H7 (cell line): ENCODE measurements at regions not wholly inside any gene's neighbourhood (a gene's known extent, or its start where the extent isn't known, plus 50 kb on each side); places are given as distances from the start of the nearest gene placed in this dataset.
A peak's percentile ranks its signal among the peaks of the same experiment; 100 is the strongest.
"Not testable (repeated sequence)": the region's sequence is repeated elsewhere in the genome, so short reads cannot be mapped to it uniquely, and the experiment has no call there.

Source experiments
- DNase-seq: peaks from one replicate; pipeline ENCODE4 v3.0.0; 2012
- H3K27me3 ChIP-seq: 2 replicates; pipeline ENCODE4 v1.6.0; 2011; ENCODE audit warnings: mild to moderate bottlenecking, low read length; ENCODE audit not compliant: control insufficient read depth, insufficient read depth
- H3K36me3 ChIP-seq: replicated peaks from 2 replicates; pipeline ENCODE4 v1.5.1; 2011; ENCODE audit warnings: low read length; ENCODE audit not compliant: control insufficient read depth, insufficient read depth
- H3K4me3 ChIP-seq: 2 replicates; pipeline ENCODE4 v1.5.1; 2011; ENCODE audit warnings: low read depth, mild to moderate bottlenecking, control low read depth, low read length, moderate library complexity; ENCODE audit not compliant: insufficient read depth

- Histone ChIP-seq H3K27me3 (no peaks in the 10 kb centered on the region), H3K4me3 (no peak overlapping the region), H3K36me3 (no peaks in the 10 kb centered on the region)
- DNase-seq: no peak
Observed at GRCh38 chr1:195663549-195664280, 944.5 kb downstream of the KCNT2 start.

- H3K27me3 ChIP-seq: no peaks in the 10 kb centered on the region
- no peak overlapping the region for H3K4me3 ChIP-seq
- no peaks in the 10 kb centered on the region for H3K36me3 ChIP-seq
- no peak for DNase-seq
Observed at GRCh38 chr1:195656780-195657179, 951.5 kb downstream of the KCNT2 start.

GRCh38 chr1:195648875-195649274, 959.4 kb downstream of the KCNT2 start:
- not testable (repeated sequence) for H3K27me3 ChIP-seq, H3K36me3 ChIP-seq, H3K4me3 ChIP-seq, DNase-seq

- Histone ChIP-seq H3K27me3 (no peaks in the 10 kb centered on the region), H3K36me3 (no peaks in the 10 kb centered on the region), H3K4me3 (no peak overlapping the region)
- no peak for DNase-seq
Observed at GRCh38 chr1:195637539-195637938, 970.7 kb downstream of the KCNT2 start.

- Histone ChIP-seq H3K27me3 (no peaks in the 10 kb centered on the region), H3K4me3 (no peak overlapping the region), H3K36me3 (no peaks in the 10 kb centered on the region)
- DNase-seq: no peak
Observed at GRCh38 chr1:195618287-195618686, 990.0 kb downstream of the KCNT2 start.

- Histone ChIP-seq H3K36me3 (no peaks in the 10 kb centered on the region), H3K27me3 (no peaks in the 10 kb centered on the region), H3K4me3 (no peak overlapping the region)
- no peak for DNase-seq
Observed at GRCh38 chr1:195617106-195617505, 991.1 kb downstream of the KCNT2 start.

- Histone ChIP-seq H3K27me3 (no peaks in the 10 kb centered on the region), H3K4me3 (no peak overlapping the region), H3K36me3 (no peaks in the 10 kb centered on the region)
- peak; percentile 5 for DNase-seq
Observed at GRCh38 chr1:195608883-195609282, 999.4 kb downstream of the KCNT2 start.

- H3K4me3 ChIP-seq: no peak overlapping the region
- DNase-seq: no peak
- H3K27me3 ChIP-seq: no peaks in the 10 kb centered on the region
- H3K36me3 ChIP-seq: no peaks in the 10 kb centered on the region
Observed at GRCh38 chr1:195606483-195606882, 1001.8 kb downstream of the KCNT2 start.

- no peak overlapping the region for H3K4me3 ChIP-seq
- H3K36me3 ChIP-seq: no peaks in the 10 kb centered on the region
- DNase-seq: no peak
- H3K27me3 ChIP-seq: no peaks in the 10 kb centered on the region
Observed at GRCh38 chr1:195604287-195604686, 1004.0 kb downstream of the KCNT2 start.

- Histone ChIP-seq H3K27me3 (no peaks in the 10 kb centered on the region), H3K36me3 (no peaks in the 10 kb centered on the region), H3K4me3 (no peak overlapping the region)
- no peak for DNase-seq
Observed at GRCh38 chr1:195597891-195598290, 1010.3 kb downstream of the KCNT2 start.

- Histone ChIP-seq H3K27me3 (no peaks in the 10 kb centered on the region), H3K4me3 (no peak overlapping the region), H3K36me3 (no peaks in the 10 kb centered on the region)
- no peak for DNase-seq
Observed at GRCh38 chr1:195594773-195595172, 1013.5 kb downstream of the KCNT2 start.

GRCh38 chr1:195594322-195594721, 1013.9 kb downstream of the KCNT2 start:
- no peak for DNase-seq
- no peaks in the 10 kb centered on the region for H3K27me3 ChIP-seq
- no peak overlapping the region for H3K4me3 ChIP-seq
- H3K36me3 ChIP-seq: no peaks in the 10 kb centered on the region

GRCh38 chr1:195591917-195592672, 1016.1 kb downstream of the KCNT2 start:
- no peak overlapping the region for H3K4me3 ChIP-seq
- H3K27me3 ChIP-seq: no peaks in the 10 kb centered on the region
- H3K36me3 ChIP-seq: no peaks in the 10 kb centered on the region
- DNase-seq: no peak

- H3K27me3 ChIP-seq: no peaks in the 10 kb centered on the region
- no peak overlapping the region for H3K4me3 ChIP-seq
- no peaks in the 10 kb centered on the region for H3K36me3 ChIP-seq
- DNase-seq: no peak
Observed at GRCh38 chr1:195590649-195591048, 1017.6 kb downstream of the KCNT2 start.

- Histone ChIP-seq H3K36me3 (no peaks in the 10 kb centered on the region), H3K27me3 (no peaks in the 10 kb centered on the region), H3K4me3 (no peak overlapping the region)
- no peak for DNase-seq
Observed at GRCh38 chr1:195584870-195585624, 1023.2 kb downstream of the KCNT2 start.
